HG02678 (cell line): ENCODE measurements at regions not wholly inside any gene's neighbourhood (a gene's known extent, or its start where the extent isn't known, plus 50 kb on each side); places are given as distances from the start of the nearest gene placed in this dataset.

Source experiments
- ATAC-seq: cut with Tn5 transposase; IDR thresholded peaks from one replicate; pipeline ENCODE4 v1.9.1; 2021; ENCODE audit warnings: mild to moderate bottlenecking, moderate library complexity; ENCODE audit not compliant: unreplicated experiment

- no peak for ATAC-seq
These were observed 258.7 kb downstream of the PTEN start for GRCh38 chr10:88122145-88122544.

GRCh38 chr10:88122576-88122975 is 259.2 kb downstream of the PTEN start:
- no peak for ATAC-seq

- no peak for ATAC-seq
These were observed 262.3 kb downstream of the PTEN start for GRCh38 chr10:88125766-88126165.

- ATAC-seq = no peak
These were observed 263.3 kb downstream of the PTEN start for GRCh38 chr10:88126699-88127098.

GRCh38 chr10:88127269-88127668 is 263.8 kb downstream of the PTEN start:
- ATAC-seq = no peak

GRCh38 chr10:88127766-88128165 is 264.3 kb downstream of the PTEN start:
- ATAC-seq = no peak

GRCh38 chr10:88129013-88129412 is 265.6 kb downstream of the PTEN start:
- no peak for ATAC-seq

- ATAC-seq = no peak
These were observed 267.5 kb downstream of the PTEN start for GRCh38 chr10:88130912-88131311.

- ATAC-seq = no peak
These were observed 268.2 kb downstream of the PTEN start for GRCh38 chr10:88131511-88132139.

- ATAC-seq = no peak
These were observed 273.3 kb downstream of the PTEN start for GRCh38 chr10:88136712-88137111.

- peak; percentile 92 for ATAC-seq
These were observed 275.0 kb downstream of the PTEN start for GRCh38 chr10:88138319-88138848.

- no peak for ATAC-seq
These were observed 283.8 kb downstream of the PTEN start for GRCh38 chr10:88147000-88147798.

GRCh38 chr10:88149906-88150305 is 286.5 kb downstream of the PTEN start:
- ATAC-seq = no peak

GRCh38 chr10:88150339-88150738 is 286.9 kb downstream of the PTEN start:
- ATAC-seq = no peak

- peak; percentile 88 for ATAC-seq
These were observed 289.3 kb downstream of the PTEN start for GRCh38 chr10:88152728-88153133.

GRCh38 chr10:88154596-88155250 is 291.3 kb downstream of the PTEN start:
- no peak for ATAC-seq

GRCh38 chr10:88156341-88156740 is 292.9 kb downstream of the PTEN start:
- no peak for ATAC-seq

- no peak for ATAC-seq
These were observed 294.6 kb downstream of the PTEN start for GRCh38 chr10:88157981-88158465.

GRCh38 chr10:88158526-88159122 is 295.2 kb downstream of the PTEN start:
- ATAC-seq = no peak

- ATAC-seq = no peak
These were observed 295.9 kb downstream of the PTEN start for GRCh38 chr10:88159127-88159829.

GRCh38 chr10:88161070-88161469 is 297.6 kb downstream of the PTEN start:
- no peak for ATAC-seq
